PC-3 (cell line): ENCODE measurements at regions not wholly inside any gene's neighbourhood (a gene's known extent, or its start where the extent isn't known, plus 50 kb on each side); places are given as distances from the start of the nearest gene placed in this dataset.

ENCODE experiments used
- CTCF ChIP-seq: fragments of 300-600 bp; sonication (generic); conservative IDR thresholded peaks from 2 replicates; pipeline ENCODE4 v1.5.1; 2017; ENCODE audit warnings: antibody characterized with exemption, low read depth, mild to moderate bottlenecking, low read length
- EZH2 ChIP-seq: fragments of 300-600 bp; sonication (generic); IDR thresholded peaks from one replicate; pipeline ENCODE4 v1.6.1; 2017; ENCODE audit warnings: antibody characterized with exemption, mild to moderate bottlenecking, low read length; ENCODE audit not compliant: unreplicated experiment

GRCh38 chr6:166796610-166797009, 159.7 kb downstream of the RNASET2 start:
- no peak for TF ChIP-seq CTCF
- no peak for TF ChIP-seq EZH2
